Endothelial cell of umbilical vein (primary cell): ENCODE measurements at regions not wholly inside any gene's neighbourhood (a gene's known extent, or its start where the extent isn't known, plus 50 kb on each side); places are given as distances from the start of the nearest gene placed in this dataset.

Experiments
- BruUV-seq: library from RNA; stranded (reverse); fragments of 400-500 nt; replicated peaks from 2 replicates; lab custom pipeline; 2021; lab: Mats Ljungman, UMichigan
- CTCF ChIA-PET: fragments of 300-600, 350-600 bp; sonication (Branson Sonifier 250); formaldehyde crosslinking; loops from one replicate; lab custom pipeline; 2021; ENCODE audit warnings: antibody characterized with exemption, inconsistent platforms; lab: Charles Lee
- POLR2A ChIA-PET: fragments of 300-600, 350-600 bp; sonication (Branson Sonifier 250); formaldehyde crosslinking; loops from one replicate; lab custom pipeline; 2021; ENCODE audit warnings: antibody characterized with exemption, inconsistent platforms; lab: Charles Lee
- DNase-seq: peaks from one replicate; pipeline ENCODE4 v3.0.0-alpha.2; 2011; ENCODE audit warnings: low read depth, low spot score
- FAIRE-seq: peaks from 2 replicates; lab custom pipeline; 2011; peaks lifted over from hg19 to GRCh38; lab: Jason Lieb, UNC
- H2AFZ ChIP-seq: 2 replicates; pipeline ENCODE4 v1.6.0; 2012; ENCODE audit warnings: low read depth, low read length, control low read depth, inconsistent platforms
- H3K27ac ChIP-seq: 2 replicates; pipeline ENCODE4 v1.5.1; 2011; ENCODE audit warnings: low read depth, mild to moderate bottlenecking, control low read depth, low read length, moderate library complexity; ENCODE audit not compliant: insufficient read depth
- H3K27me3 ChIP-seq, 2 experiments: 2 replicates each; pipeline versions ENCODE4 v1.6.0 to v1.6.1; 2011; ENCODE audit warnings: low read length in 2 of 2, mixed read lengths in 1 of 2; ENCODE audit not compliant: control insufficient read depth in 2 of 2, insufficient read depth in 2 of 2
- H3K36me3 ChIP-seq, 2 experiments: 2 replicates in 1 of 2; 3 replicates in 1 of 2; pipeline ENCODE4 v1.5.1; 2011; ENCODE audit warnings: low read length in 2 of 2, mild to moderate bottlenecking in 1 of 2, moderate library complexity in 1 of 2; ENCODE audit not compliant: control insufficient read depth in 2 of 2, insufficient read depth in 2 of 2; ENCODE audit errors: extremely low read depth in 1 of 2
- H3K4me1 ChIP-seq: 3 replicates; pipeline ENCODE4 v1.5.1; 2011; ENCODE audit warnings: mild to moderate bottlenecking, low read length; ENCODE audit not compliant: control insufficient read depth, insufficient read depth; ENCODE audit errors: extremely low read depth
- H3K4me2 ChIP-seq: 2 replicates; pipeline ENCODE4 v1.6.1; 2011; ENCODE audit warnings: low read length, control low read depth, mixed read lengths; ENCODE audit not compliant: insufficient read depth
- H3K4me3 ChIP-seq, 3 experiments: fragments of 200-600 bp in 1 of 3; sonication (generic), shearing (Covaris generic) in 1 of 3; replicated peaks in 1 of 3; 2 replicates each; pipeline ENCODE4 v1.5.1; 2011 to 2016; ENCODE audit warnings: control low read depth in 3 of 3, low read length in 3 of 3, mild to moderate bottlenecking in 2 of 3, inconsistent platforms in 1 of 3, low read depth in 1 of 3, moderate library complexity in 1 of 3; ENCODE audit not compliant: insufficient read depth in 1 of 3
- H3K79me2 ChIP-seq: 2 replicates; pipeline ENCODE4 v1.6.0; 2012; ENCODE audit warnings: low read length, inconsistent platforms; ENCODE audit not compliant: control insufficient read depth, insufficient read depth
- H3K9ac ChIP-seq: replicated peaks from 2 replicates; pipeline ENCODE3; 2011; ENCODE audit warnings: low read length, control low read depth; ENCODE audit not compliant: insufficient read depth; ENCODE audit errors: extremely low read depth
- H3K9me1 ChIP-seq: replicated peaks from 3 replicates; pipeline ENCODE4 v1.6.0; 2011; ENCODE audit warnings: mild to moderate bottlenecking, low read length; ENCODE audit not compliant: control insufficient read depth, insufficient read depth; ENCODE audit errors: extremely low read depth
- H3K9me3 ChIP-seq: replicated peaks from 2 replicates; pipeline ENCODE4 v1.5.1; 2012; ENCODE audit warnings: low read length, inconsistent platforms; ENCODE audit not compliant: control insufficient read depth, insufficient read depth
- H4K20me1 ChIP-seq: replicated peaks from 2 replicates; pipeline ENCODE3; 2011; ENCODE audit warnings: mild to moderate bottlenecking, low read length; ENCODE audit not compliant: control insufficient read depth, insufficient read depth; ENCODE audit errors: extremely low read depth
- EZH2 ChIP-seq: IDR thresholded peaks from 2 replicates; pipeline ENCODE4 v1.6.1; 2012; ENCODE audit warnings: borderline replicate concordance, low read depth, mild to moderate bottlenecking, moderate library complexity, low read length, inconsistent platforms; ENCODE audit not compliant: severe bottlenecking
- FOS ChIP-seq: IDR thresholded peaks from 2 replicates; pipeline ENCODE4 v1.6.1; 2011; ENCODE audit warnings: mild to moderate bottlenecking, low read length, moderate library complexity, borderline replicate concordance; ENCODE audit not compliant: insufficient read depth
- GATA2 ChIP-seq: IDR thresholded peaks from 2 replicates; pipeline ENCODE4 v1.7.0; 2011; ENCODE audit warnings: low read depth, mild to moderate bottlenecking, moderate library complexity, mixed read lengths, low read length; ENCODE audit not compliant: insufficient read length, insufficient read depth
- JUN ChIP-seq: IDR thresholded peaks from 2 replicates; pipeline ENCODE4 v1.6.1; 2011; ENCODE audit warnings: borderline replicate concordance, low read depth; ENCODE audit not compliant: insufficient read length, insufficient read depth
- MAX ChIP-seq: IDR thresholded peaks from 2 replicates; pipeline ENCODE4 v1.6.1; 2011; ENCODE audit not compliant: insufficient read depth, insufficient read length
- MYC ChIP-seq: IDR thresholded peaks from one replicate; pipeline ENCODE4 v1.6.1; 2011; ENCODE audit warnings: mild to moderate bottlenecking, low read depth, low read length
- POLR2A ChIP-seq: IDR thresholded peaks from 2 replicates; pipeline ENCODE4 v1.6.1; 2012; ENCODE audit warnings: low read depth, mild to moderate bottlenecking, control low read depth, low read length
- POLR2AphosphoS5 ChIP-seq: IDR thresholded peaks from 2 replicates; pipeline ENCODE4 v1.6.1; 2012; ENCODE audit warnings: low read depth, mild to moderate bottlenecking, control low read depth, low read length, moderate library complexity; ENCODE audit not compliant: insufficient read depth
- dilution Hi-C: fragments of 300-500 bp; cut with MboI; formaldehyde crosslinking; loops from one replicate; pipeline ENCODE4 v1.15.0; 2019; ENCODE audit warnings: low sequenced_read_pairs; ENCODE audit not compliant: extremely low pct_ligation_motif_present
- intact Hi-C: fragments of 100-400 bp; cut with micrococcal nuclease; formaldehyde crosslinking; loops from one replicate; pipeline ENCODE4 v1.10.0; 2022
- TF ChIP-seq, protein P1 (sequence below), 2 donors: IDR thresholded peaks; 1 replicate in 1 of 2; 2 replicates in 1 of 2; pipeline ENCODE4 v1.5.1; 2011; ENCODE audit warnings: low read length in 2 of 2, mild to moderate bottlenecking in 2 of 2, moderate library complexity in 2 of 2, control low read depth in 1 of 2, inconsistent platforms in 1 of 2, low read depth in 1 of 2; ENCODE audit not compliant: insufficient read depth in 1 of 2; ENCODE audit errors: extremely low read depth in 1 of 2

- Histone ChIP-seq H3K27ac (no peak overlapping the region), H3K27me3 (no peaks in the 10 kb centered on the region), H3K4me1 (no peaks in the 10 kb centered on the region), H2AFZ (no peak overlapping the region), H3K9me1 (peaks cover 4% of the 10 kb centered on the region), H3K9ac (no peak overlapping the region), H3K79me2 (peaks cover 23% of the 10 kb centered on the region), H3K4me2 (no peak overlapping the region), H4K20me1 (no peaks in the 10 kb centered on the region), H3K4me3 (no peak overlapping the region), H3K9me3 (no peaks in the 10 kb centered on the region), H3K36me3 (peaks cover 0 to 2% of the 10 kb centered on the region in 2 experiments)
- TF ChIP-seq, protein P1, sequence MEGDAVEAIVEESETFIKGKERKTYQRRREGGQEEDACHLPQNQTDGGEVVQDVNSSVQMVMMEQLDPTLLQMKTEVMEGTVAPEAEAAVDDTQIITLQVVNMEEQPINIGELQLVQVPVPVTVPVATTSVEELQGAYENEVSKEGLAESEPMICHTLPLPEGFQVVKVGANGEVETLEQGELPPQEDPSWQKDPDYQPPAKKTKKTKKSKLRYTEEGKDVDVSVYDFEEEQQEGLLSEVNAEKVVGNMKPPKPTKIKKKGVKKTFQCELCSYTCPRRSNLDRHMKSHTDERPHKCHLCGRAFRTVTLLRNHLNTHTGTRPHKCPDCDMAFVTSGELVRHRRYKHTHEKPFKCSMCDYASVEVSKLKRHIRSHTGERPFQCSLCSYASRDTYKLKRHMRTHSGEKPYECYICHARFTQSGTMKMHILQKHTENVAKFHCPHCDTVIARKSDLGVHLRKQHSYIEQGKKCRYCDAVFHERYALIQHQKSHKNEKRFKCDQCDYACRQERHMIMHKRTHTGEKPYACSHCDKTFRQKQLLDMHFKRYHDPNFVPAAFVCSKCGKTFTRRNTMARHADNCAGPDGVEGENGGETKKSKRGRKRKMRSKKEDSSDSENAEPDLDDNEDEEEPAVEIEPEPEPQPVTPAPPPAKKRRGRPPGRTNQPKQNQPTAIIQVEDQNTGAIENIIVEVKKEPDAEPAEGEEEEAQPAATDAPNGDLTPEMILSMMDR (IDR thresholded peaks at IDR 0.05; ENCODE audit: extremely low read depth in 1 of 2, insufficient read depth in 1 of 2, low read depth in 1 of 2, low read length in 2 of 2) = no peak
- TF ChIP-seq POLR2AphosphoS5 = no peak
- TF ChIP-seq MAX = no peak
- no peak for TF ChIP-seq MYC
- no peak for TF ChIP-seq FOS
- no peak for TF ChIP-seq JUN
- TF ChIP-seq GATA2 = no peak
- TF ChIP-seq POLR2A = no peak
- TF ChIP-seq EZH2 = no peak
- FAIRE-seq = no peak
- BruUV-seq = no TSS peak
- intact Hi-C loops (no loop called here), dilution Hi-C loops (no loop called here)
- CTCF ChIA-PET = interaction anchor here (0.9 kb wide), 1 partner anchor 115 kb away, joined by 3 read pairs; no protein-coding TSS in a partner anchor
- DNase-seq = no peak
- POLR2A ChIA-PET = no interaction called here
Observed at GRCh38 chr6:56787209-56787608, 144.5 kb upstream of the DST start.
